Progenitor cell of endocrine pancreas (in vitro differentiated cells): ENCODE measurements at regions not wholly inside any gene's neighbourhood (a gene's known extent, or its start where the extent isn't known, plus 50 kb on each side); places are given as distances from the start of the nearest gene placed in this dataset.

Source experiments
- DNase-seq: peaks from one replicate; pipeline ENCODE4 v3.0.0; 2021; ENCODE audit warnings: low spot score; ENCODE audit not compliant: unreplicated experiment
- H3K27ac Mint-ChIP-seq: 2 replicates; pipeline ENCODE4 v1.8.0; 2021; ENCODE audit warnings: mild to moderate bottlenecking, moderate library complexity, mixed read lengths
- H3K27me3 Mint-ChIP-seq: 2 replicates; pipeline ENCODE4 v1.8.0; 2021; ENCODE audit warnings: mixed read lengths
- H3K36me3 Mint-ChIP-seq: 2 replicates; pipeline ENCODE4 v1.8.0; 2022; ENCODE audit warnings: mixed read lengths; ENCODE audit not compliant: insufficient read depth
- H3K4me1 Mint-ChIP-seq: 2 replicates; pipeline ENCODE4 v1.8.0; 2021; ENCODE audit warnings: low read depth, mixed read lengths
- H3K4me3 Mint-ChIP-seq: 2 replicates; pipeline ENCODE4 v1.8.0; 2021; ENCODE audit warnings: low read depth, mild to moderate bottlenecking, moderate library complexity, mixed read lengths
- H3K9me3 Mint-ChIP-seq: 2 replicates; pipeline ENCODE4 v1.8.0; 2021; ENCODE audit warnings: low read depth, mixed read lengths
- CTCF ChIP-seq: fragments of 200-600 bp; sonication (generic); IDR thresholded peaks from one replicate; pipeline ENCODE4 v1.5.0; 2021; ENCODE audit warnings: antibody characterized with exemption, mild to moderate bottlenecking; ENCODE audit not compliant: unreplicated experiment

- Mint-ChIP-seq H3K27ac (no peak overlapping the region), H3K9me3 (no peaks in the 10 kb centered on the region), H3K4me3 (no peak overlapping the region), H3K27me3 (no peaks in the 10 kb centered on the region), H3K4me1 (no peaks in the 10 kb centered on the region), H3K36me3 (no peaks in the 10 kb centered on the region)
- DNase-seq: no peak
- TF ChIP-seq CTCF: no peak
Observed at GRCh38 chr11:113587308-113587739, 112.1 kb upstream of the DRD2 start.

GRCh38 chr11:113584371-113584770 is 109.2 kb upstream of the DRD2 start:
- Mint-ChIP-seq H3K4me1 (no peaks in the 10 kb centered on the region), H3K4me3 (no peak overlapping the region), H3K36me3 (no peaks in the 10 kb centered on the region), H3K9me3 (no peaks in the 10 kb centered on the region), H3K27me3 (peaks cover 12% of the 10 kb centered on the region), H3K27ac (no peak overlapping the region)
- TF ChIP-seq CTCF: no peak
- DNase-seq: no peak

- TF ChIP-seq CTCF: no peak
Observed at GRCh38 chr11:113581713-113582112, 106.5 kb upstream of the DRD2 start.

GRCh38 chr11:113579292-113579940 is 104.2 kb upstream of the DRD2 start:
- peaks cover 29% of the 10 kb centered on the region for H3K27me3 Mint-ChIP-seq
- no peak for TF ChIP-seq CTCF
- no peaks in the 10 kb centered on the region for H3K4me1 Mint-ChIP-seq
- no peaks in the 10 kb centered on the region for H3K36me3 Mint-ChIP-seq
- no peak overlapping the region for H3K27ac Mint-ChIP-seq
- no peaks in the 10 kb centered on the region for H3K9me3 Mint-ChIP-seq
- DNase-seq: no peak
- no peak overlapping the region for H3K4me3 Mint-ChIP-seq

More at GRCh38 chr11:113581713-113582112, 106.5 kb upstream of the DRD2 start:
- no peak for DNase-seq
- Mint-ChIP-seq H3K27ac (no peak overlapping the region), H3K27me3 (peaks cover 29% of the 10 kb centered on the region), H3K9me3 (no peaks in the 10 kb centered on the region), H3K4me1 (no peaks in the 10 kb centered on the region), H3K4me3 (no peak overlapping the region), H3K36me3 (no peaks in the 10 kb centered on the region)

- H3K9me3 Mint-ChIP-seq: no peaks in the 10 kb centered on the region
- no peak for TF ChIP-seq CTCF
- DNase-seq: no peak
- H3K27me3 Mint-ChIP-seq: peaks cover 29% of the 10 kb centered on the region
- peaks cover 2% of the 10 kb centered on the region for H3K4me1 Mint-ChIP-seq
- H3K36me3 Mint-ChIP-seq: no peaks in the 10 kb centered on the region
- no peak overlapping the region for H3K4me3 Mint-ChIP-seq
- H3K27ac Mint-ChIP-seq: no peak overlapping the region
Observed at GRCh38 chr11:113578715-113579250, 103.6 kb upstream of the DRD2 start.
